HEK293T (cell line): ENCODE measurements at regions not wholly inside any gene's neighbourhood (a gene's known extent, or its start where the extent isn't known, plus 50 kb on each side); places are given as distances from the start of the nearest gene placed in this dataset.
"Not testable (repeated sequence)": the region's sequence is repeated elsewhere in the genome, so short reads cannot be mapped to it uniquely, and the experiment has no call there.

Experiments
- CTCF ChIA-PET: fragments of 350-600 bp; formaldehyde crosslinking; extraction: SDS; loops from one replicate; lab custom pipeline; 2021; ENCODE audit warnings: antibody characterized with exemption, inconsistent platforms; lab: Yijun Ruan, JAX
- POLR2A ChIA-PET: fragments of 350-600 bp; formaldehyde crosslinking; extraction: SDS; loops from one replicate; lab custom pipeline; 2020; ENCODE audit warnings: antibody characterized with exemption, inconsistent platforms; lab: Yijun Ruan, JAX
- DNase-seq: peaks from one replicate; pipeline ENCODE4 v3.0.0; 2012; ENCODE audit warnings: mixed read lengths; ENCODE audit errors: extremely low spot score
- ARNT ChIP-seq: fragments of 450-650 bp; IDR thresholded peaks from 2 replicates; pipeline ENCODE4 v1.6.1; 2017; ENCODE audit warnings: mild to moderate bottlenecking
- BHLHE40 ChIP-seq: fragments of 450-650 bp; IDR thresholded peaks from 2 replicates; pipeline ENCODE4 v1.6.1; 2016; ENCODE audit warnings: mild to moderate bottlenecking, moderate library complexity, borderline replicate concordance
- CTBP1 ChIP-seq: fragments of 450-650 bp; IDR thresholded peaks from 2 replicates; pipeline ENCODE4 v1.6.1; 2016; ENCODE audit warnings: borderline replicate concordance
- ELF4 ChIP-seq: fragments of 450-650 bp; IDR thresholded peaks from 2 replicates; pipeline ENCODE4 v1.6.1; 2017; ENCODE audit warnings: antibody characterized with exemption
- FOXA1 ChIP-seq: fragments of 450-650 bp; IDR thresholded peaks from 2 replicates; pipeline ENCODE4 v1.6.1; 2016; ENCODE audit warnings: mild to moderate bottlenecking
- FOXK2 ChIP-seq: fragments of 450-650 bp; IDR thresholded peaks from 2 replicates; pipeline ENCODE4 v1.6.1; 2016; ENCODE audit warnings: mild to moderate bottlenecking
- FOXM1 ChIP-seq: fragments of 450-650 bp; IDR thresholded peaks from 2 replicates; pipeline ENCODE4 v1.6.1; 2017; ENCODE audit warnings: mild to moderate bottlenecking, borderline replicate concordance
- HDGF ChIP-seq: fragments of 450-650 bp; IDR thresholded peaks from 2 replicates; pipeline ENCODE4 v1.6.1; 2017; ENCODE audit warnings: antibody characterized with exemption, borderline replicate concordance
- L3MBTL2 ChIP-seq: fragments of 450-650 bp; conservative IDR thresholded peaks from 2 replicates; pipeline ENCODE4 v1.6.1; 2016; ENCODE audit warnings: mild to moderate bottlenecking
- LEF1 ChIP-seq: fragments of 450-650 bp; IDR thresholded peaks from 2 replicates; pipeline ENCODE4 v1.6.1; 2017; ENCODE audit warnings: mild to moderate bottlenecking, borderline replicate concordance
- NFRKB ChIP-seq: fragments of 450-650 bp; IDR thresholded peaks from 2 replicates; pipeline ENCODE4 v1.6.1; 2016; ENCODE audit warnings: mild to moderate bottlenecking, moderate library complexity
- SP1 ChIP-seq: fragments of 450-650 bp; IDR thresholded peaks from 2 replicates; pipeline ENCODE4 v1.6.1; 2017
- SUZ12 ChIP-seq: fragments of 450-650 bp; IDR thresholded peaks from 2 replicates; pipeline ENCODE4 v1.6.1; 2016; ENCODE audit warnings: mild to moderate bottlenecking
- TARDBP ChIP-seq: fragments of 450-650 bp; IDR thresholded peaks from 2 replicates; pipeline ENCODE4 v1.6.1; 2016
- ZNF384 ChIP-seq: fragments of 450-650 bp; IDR thresholded peaks from 2 replicates; pipeline ENCODE4 v1.6.1; 2016
- TF ChIP-seq, protein P1 (sequence below): fragments of 450-650 bp; IDR thresholded peaks from 2 replicates; pipeline ENCODE4 v1.6.1; 2016

DNA sequence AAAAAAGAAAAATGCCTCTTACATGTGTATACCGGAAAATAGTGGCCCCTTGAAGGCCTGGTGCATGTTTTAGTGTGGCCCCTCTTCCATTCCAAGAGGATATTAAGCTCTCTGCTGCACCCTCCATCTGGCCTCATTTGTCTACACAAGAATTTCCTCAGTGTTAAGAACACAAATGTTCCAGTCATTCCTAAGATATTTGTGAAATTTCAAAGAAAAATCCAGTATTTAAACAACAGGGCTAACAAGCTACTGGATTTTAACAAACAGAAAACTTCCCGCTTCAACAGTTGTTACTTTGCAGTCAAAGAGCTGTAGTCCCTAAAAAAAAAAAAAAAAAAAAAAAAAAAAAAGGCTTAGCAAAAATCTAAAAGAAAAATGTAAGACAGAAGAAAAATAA, 137.5 kb downstream of the ARRDC4 start:
- DNase-seq, POLR2A ChIA-PET: not testable (repeated sequence)
- TF ChIP-seq ZNF384: 0 out of 2 replicates have a peak, but pooled peaks have one; percentile 42
- CTCF ChIA-PET: interaction anchor here (0.6 kb wide), 1 partner anchor 1744 kb away, joined by 6 read pairs; no protein-coding TSS in a partner anchor

DNA sequence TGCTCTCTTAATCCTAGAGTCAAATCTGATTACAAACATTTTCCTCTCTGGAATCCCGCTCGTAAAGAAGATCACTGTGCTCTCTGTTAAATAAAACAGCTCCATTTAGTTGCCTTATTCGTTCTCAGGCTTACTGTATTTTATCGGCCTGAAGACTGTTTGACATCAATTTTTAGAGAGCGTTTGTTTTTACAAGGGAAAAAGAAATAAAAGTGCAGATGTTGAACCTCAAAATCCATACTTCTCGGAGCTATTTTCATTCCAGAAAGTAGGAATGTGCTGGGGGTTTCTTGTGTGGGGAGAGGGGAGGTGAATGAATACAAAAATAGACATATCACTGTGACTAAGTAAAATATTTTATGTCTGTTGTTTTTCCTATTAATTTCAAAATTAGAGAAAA, 140.1 kb downstream of the ARRDC4 start:
- DNase-seq, POLR2A ChIA-PET: not testable (repeated sequence)
- CTCF ChIA-PET: interaction anchor here (0.6 kb wide), 1 partner anchor 77 kb away, joined by 3 read pairs; no protein-coding TSS in a partner anchor

DNA sequence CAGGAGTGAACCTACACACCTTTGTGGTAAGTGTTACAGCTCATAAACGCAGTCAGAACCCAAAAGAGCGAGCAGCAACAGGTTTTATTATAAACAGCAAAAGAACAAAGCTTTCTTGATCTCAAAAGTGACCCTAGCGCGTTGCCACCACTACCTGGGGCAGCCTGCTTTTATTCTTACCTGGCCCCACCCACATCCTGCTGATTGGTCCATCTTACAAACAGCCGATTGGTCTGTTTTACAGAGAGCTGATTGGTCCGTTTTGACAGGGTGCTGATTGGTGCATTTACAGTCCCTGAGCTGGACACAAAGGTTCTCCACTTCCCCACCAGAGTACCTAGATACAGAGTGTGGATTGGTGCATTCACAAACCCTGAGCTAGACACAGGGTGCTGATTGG, 143.1 kb downstream of the ARRDC4 start:
- CTCF ChIA-PET: no interaction called here
- TF ChIP-seq LEF1: no peak
- no peak for TF ChIP-seq HDGF
- no peak for TF ChIP-seq SP1
- TF ChIP-seq, protein P1, sequence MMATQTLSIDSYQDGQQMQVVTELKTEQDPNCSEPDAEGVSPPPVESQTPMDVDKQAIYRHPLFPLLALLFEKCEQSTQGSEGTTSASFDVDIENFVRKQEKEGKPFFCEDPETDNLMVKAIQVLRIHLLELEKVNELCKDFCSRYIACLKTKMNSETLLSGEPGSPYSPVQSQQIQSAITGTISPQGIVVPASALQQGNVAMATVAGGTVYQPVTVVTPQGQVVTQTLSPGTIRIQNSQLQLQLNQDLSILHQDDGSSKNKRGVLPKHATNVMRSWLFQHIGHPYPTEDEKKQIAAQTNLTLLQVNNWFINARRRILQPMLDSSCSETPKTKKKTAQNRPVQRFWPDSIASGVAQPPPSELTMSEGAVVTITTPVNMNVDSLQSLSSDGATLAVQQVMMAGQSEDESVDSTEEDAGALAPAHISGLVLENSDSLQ: no peak
- no peak for TF ChIP-seq L3MBTL2
- TF ChIP-seq ARNT: no peak
- POLR2A ChIA-PET: no interaction called here
- no peak for DNase-seq

DNA sequence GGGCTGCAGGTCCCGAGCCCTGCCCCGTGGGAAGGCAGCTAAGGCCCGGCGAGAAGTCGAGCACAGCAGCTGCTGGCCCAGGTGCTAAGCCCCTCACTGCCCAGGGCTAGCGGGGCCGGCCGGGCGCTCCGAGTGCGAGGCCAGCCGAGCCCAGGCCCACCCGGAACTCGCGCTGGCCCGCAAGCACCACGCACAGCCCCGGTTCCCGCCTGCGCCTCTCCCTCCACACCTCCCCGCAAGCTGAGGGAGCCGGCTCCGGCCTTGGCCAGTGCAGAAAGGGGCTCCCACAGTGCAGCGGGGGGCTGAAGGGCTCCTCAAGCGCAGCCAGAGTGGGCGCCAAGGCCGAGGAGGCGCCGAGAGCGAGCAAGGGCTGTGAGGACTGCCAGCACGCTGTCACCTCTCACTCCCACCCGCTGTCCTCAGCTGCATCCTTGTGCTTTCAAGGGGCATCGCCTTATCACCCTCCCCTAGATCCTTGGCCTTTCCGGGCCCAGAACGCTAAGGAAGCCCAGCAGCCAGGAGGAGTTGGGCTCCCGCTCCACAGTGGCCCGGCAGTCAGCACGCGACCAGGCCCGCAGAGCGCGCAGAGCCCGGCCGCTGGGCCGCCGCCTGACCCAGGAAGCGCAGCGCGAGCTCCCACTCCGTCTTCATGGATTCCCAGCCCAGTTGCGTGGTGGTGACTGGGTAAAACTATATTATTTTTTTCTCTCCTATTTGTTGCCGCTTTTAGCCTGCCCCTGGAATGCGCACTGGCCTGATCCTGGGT, 144.1 kb downstream of the ARRDC4 start:
- POLR2A ChIA-PET, CTCF ChIA-PET, DNase-seq: not testable (repeated sequence)

DNA sequence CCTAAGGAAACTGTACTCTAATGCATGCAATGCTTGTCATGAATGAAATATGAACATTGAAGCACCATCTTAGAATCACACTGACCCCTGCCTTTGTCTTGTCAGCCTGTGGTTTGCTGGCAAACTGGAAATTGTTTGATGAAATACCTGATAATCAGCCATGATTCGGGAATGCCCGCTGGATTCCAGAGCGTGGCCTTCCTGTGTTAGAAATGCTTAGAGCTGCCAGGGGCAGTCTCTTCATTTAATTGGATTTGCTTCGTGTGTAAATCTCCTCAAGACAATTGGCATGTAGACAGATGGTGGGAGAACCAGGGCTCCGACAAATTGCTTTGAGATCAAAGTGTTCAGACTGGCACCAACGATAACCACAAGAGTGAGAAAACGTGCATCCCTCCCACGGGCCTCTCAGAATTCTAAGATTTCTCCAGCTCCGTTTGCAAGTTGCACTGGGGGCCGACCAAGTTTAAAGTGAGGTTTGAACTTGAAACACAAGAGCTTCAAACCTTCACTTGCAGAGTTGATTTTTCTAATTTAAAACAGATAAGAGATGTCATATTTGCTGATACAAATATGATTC, 146.2 kb downstream of the ARRDC4 start:
- POLR2A ChIA-PET, DNase-seq, CTCF ChIA-PET: not testable (repeated sequence)

DNA sequence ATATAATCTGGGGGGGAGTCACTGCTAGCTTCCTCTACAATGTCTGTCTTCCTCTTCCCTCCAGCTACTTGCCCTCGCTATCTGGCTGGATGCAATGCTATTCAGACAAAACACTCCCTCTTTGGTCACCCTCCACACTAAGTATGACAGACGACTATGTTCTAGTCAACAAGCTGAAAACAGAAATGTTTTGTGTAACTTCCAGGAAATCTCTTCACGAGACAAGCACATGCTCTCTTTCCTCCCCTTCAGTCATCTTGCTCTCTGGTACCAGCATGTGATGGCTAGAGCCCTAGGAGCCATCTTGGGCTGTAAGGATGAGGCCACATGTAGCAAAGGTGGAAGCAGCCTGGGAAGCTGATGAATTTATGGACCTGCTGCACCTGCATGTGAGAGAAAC, 151.3 kb downstream of the ARRDC4 start:
- no peak for TF ChIP-seq ARNT
- TF ChIP-seq LEF1: no peak
- no peak for TF ChIP-seq HDGF
- TF ChIP-seq TARDBP: no peak
- TF ChIP-seq L3MBTL2: no peak
- no peak for TF ChIP-seq FOXM1
- TF ChIP-seq SP1: no peak
- TF ChIP-seq SUZ12: no peak
- TF ChIP-seq FOXK2: no peak
- TF ChIP-seq BHLHE40: no peak
- no peak for TF ChIP-seq FOXA1
- no peak for TF ChIP-seq ZNF384
- TF ChIP-seq, protein P1: no peak
- TF ChIP-seq CTBP1: no peak
- TF ChIP-seq ELF4: no peak
- CTCF ChIA-PET: no interaction called here
- DNase-seq: no peak
- POLR2A ChIA-PET: no interaction called here

DNA sequence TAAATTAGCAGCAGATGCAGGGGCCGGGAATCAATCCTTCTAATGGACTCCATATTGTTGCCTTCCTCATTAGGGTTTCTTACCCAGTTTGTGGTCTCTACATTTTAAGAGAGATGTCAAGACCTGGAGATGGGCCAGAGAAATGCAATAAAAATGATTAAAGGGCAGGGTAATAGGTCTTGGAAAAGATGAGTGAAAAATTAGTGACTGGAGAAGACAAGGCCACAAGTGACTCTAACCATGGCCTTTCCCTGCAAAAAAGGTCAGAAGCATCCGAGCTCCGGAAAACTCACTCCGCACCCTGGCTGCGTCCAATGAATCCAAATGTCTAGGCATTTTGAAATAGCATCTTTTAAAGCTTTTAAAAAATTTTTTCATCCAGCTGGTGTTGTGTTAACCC, 152.8 kb downstream of the ARRDC4 start:
- CTCF ChIA-PET: no interaction called here
- POLR2A ChIA-PET: no interaction called here
- DNase-seq: no peak
- TF ChIP-seq FOXA1 (no peak), SP1 (no peak), FOXM1 (no peak), NFRKB (no peak), BHLHE40 (no peak), HDGF (no peak), LEF1 (no peak), SUZ12 (no peak), ARNT (no peak)
- TF ChIP-seq, protein P1: no peak

DNA sequence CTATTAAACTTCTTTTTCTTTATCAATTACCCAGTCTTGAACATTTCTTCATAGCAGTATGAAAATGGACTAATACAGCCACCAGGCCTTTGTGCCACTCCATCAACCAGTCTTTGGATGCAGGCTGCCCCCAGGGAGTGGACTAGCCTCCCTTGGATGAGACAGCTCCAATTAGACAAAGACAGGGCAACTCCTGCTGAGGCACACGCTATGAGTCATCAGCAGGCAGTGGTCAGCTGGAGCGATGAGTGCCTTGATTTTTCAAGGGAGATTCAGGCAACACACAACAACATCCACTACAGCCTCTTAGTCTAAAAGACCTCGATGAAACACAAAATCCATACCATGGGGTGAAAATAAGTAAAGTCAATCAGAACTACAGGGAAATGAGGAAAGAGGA, 160.1 kb downstream of the ARRDC4 start:
- TF ChIP-seq HDGF: no peak
- no peak for TF ChIP-seq NFRKB
- no peak for TF ChIP-seq TARDBP
- POLR2A ChIA-PET: no interaction called here
- CTCF ChIA-PET: no interaction called here
- DNase-seq: no peak
